SK-N-SH treated with all-trans-retinoic acid at 6 μM for 48 hours (cell line): ENCODE measurements at regions not wholly inside any gene's neighbourhood (a gene's known extent, or its start where the extent isn't known, plus 50 kb on each side); places are given as distances from the start of the nearest gene placed in this dataset.

Experiments
- CSRNP3 ChIP-seq: fragments of 250-450 bp; sonication (Bioruptor Pico); IDR thresholded peaks from 2 replicates; pipeline ENCODE4 v1.5.1; 2021; ENCODE audit warnings: mild to moderate bottlenecking, moderate library complexity
- ESRRG ChIP-seq: fragments of 250-450 bp; sonication (Bioruptor Pico); IDR thresholded peaks from 2 replicates; pipeline ENCODE4 v1.6.1; 2021; ENCODE audit warnings: mild to moderate bottlenecking
- PATZ1 ChIP-seq: fragments of 250-450 bp; sonication (Bioruptor Pico); IDR thresholded peaks from 2 replicates; pipeline ENCODE4 v1.8.0; 2020; ENCODE audit warnings: mild to moderate bottlenecking, moderate library complexity, borderline replicate concordance
- TSHZ2 ChIP-seq: fragments of 250-450 bp; sonication (Bioruptor Pico); IDR thresholded peaks from 2 replicates; pipeline ENCODE4 v1.5.0; 2020; ENCODE audit warnings: mild to moderate bottlenecking, moderate library complexity

GRCh38 chr7:131976411-131976810 lies 420.0 kb upstream of the PODXL start:
- no peak for TF ChIP-seq PATZ1 (CRISPR knock-in tag)
- TF ChIP-seq TSHZ2 (CRISPR knock-in tag), result no peak
- TF ChIP-seq ESRRG (CRISPR knock-in tag), result no peak
- TF ChIP-seq CSRNP3 (CRISPR knock-in tag), result no peak
